Hematopoietic multipotent progenitor cell treated with erythropoietin and hydrocortisone succinate and interleukin-3 and kit ligand, for 4 days (in vitro differentiated cells): ENCODE measurements at regions not wholly inside any gene's neighbourhood (a gene's known extent, or its start where the extent isn't known, plus 50 kb on each side); places are given as distances from the start of the nearest gene placed in this dataset.

Experiments
- DNase-seq: peaks from one replicate; pipeline ENCODE4 v3.0.0-alpha.2; 2015

DNA sequence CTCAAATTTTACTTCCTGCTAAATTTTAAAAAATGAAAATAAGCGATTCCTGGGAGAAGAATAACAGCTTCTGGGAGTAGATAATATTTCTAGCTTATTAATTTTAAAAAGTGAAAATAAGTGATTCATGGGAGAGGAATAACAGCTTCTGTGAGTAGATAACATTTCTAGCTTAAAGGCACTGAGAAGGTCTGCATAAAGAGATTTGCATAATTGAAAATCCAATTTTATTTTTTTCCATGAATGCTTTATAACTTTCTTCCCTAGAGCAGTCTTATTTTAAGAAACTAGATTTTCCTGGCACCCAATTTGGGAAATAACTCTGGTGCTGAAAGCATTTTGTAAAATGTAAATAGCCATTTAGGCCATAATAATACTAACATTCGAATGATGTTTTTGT lies 65.9 kb upstream of the ASTN2 start:
- DNase-seq = no peak

DNA sequence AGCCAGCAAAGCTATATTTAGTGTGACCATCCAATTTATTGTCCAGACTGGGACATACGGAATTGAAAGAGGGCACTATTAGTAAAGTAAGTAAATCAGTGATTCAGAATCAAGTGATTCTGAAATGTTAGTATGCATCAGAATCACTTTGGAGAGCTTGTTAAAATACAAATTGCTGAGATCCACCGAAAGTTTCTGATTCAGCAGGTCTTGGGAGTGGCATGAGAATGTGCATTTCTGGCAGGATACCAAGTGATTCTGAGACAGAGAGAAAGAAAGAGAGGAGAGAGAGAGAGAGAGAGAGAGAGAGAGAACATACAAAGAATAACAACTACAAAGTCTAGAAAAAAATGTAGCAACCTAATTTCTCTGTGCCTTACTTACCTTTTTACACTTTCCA lies 65.4 kb upstream of the ASTN2 start:
- no peak for DNase-seq

DNA sequence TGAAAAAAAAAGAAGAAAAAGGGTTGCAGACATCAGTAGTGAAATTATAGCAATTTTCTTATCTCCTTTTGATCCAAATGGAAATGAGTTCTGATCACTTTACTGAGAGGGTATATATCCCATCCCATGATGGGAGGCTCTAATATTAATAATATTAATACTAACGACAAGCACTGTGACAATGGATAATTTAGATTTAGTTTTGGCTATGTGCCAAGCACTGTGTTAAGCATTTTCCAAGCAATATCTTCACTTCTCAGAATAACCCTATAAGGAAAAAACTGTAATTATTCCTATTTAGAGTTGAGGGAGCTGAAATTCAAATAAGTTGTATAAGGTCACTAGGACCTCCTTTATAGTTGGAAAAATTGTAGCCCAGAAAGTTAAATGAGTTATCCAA lies 58.4 kb upstream of the ASTN2 start:
- no peak for DNase-seq

DNA sequence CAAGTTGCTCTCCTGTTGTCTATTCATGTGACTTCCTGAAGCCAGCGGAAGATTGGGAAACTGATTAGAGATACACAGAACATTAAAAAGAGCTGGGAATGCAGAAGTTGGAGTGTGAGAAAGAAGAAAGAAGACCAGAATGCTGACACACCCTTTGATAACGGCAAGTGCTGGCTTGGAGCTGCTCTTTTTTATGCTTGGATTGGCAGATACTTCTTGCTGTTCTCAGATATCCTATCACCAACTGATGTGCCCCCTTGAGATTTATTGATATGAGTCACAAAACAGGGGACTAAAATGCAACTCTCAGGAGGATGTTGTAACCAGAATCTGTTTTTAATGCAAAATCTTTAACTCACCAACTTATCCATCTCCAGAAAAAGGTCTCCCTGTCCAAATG lies 56.0 kb upstream of the ASTN2 start:
- no peak for DNase-seq

DNA sequence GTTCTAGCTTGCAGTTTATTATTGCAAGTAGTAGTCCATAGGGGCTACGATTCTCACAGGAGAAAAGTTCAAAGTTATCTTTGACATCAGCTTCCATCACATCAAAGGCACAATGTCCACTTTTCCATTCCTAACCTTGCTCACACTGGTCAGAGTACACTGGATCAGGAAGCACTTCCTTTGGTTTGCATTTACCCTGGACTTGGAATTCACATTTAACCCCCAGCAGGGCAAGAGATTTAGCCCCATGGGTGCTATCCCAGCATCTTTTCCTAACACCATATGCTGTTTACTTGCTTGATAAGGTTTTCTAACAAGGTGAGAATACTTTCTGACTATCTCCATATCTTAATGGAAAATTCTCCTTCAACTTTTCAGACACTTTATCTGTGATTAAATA lies 55.6 kb upstream of the ASTN2 start:
- no peak for DNase-seq

DNA sequence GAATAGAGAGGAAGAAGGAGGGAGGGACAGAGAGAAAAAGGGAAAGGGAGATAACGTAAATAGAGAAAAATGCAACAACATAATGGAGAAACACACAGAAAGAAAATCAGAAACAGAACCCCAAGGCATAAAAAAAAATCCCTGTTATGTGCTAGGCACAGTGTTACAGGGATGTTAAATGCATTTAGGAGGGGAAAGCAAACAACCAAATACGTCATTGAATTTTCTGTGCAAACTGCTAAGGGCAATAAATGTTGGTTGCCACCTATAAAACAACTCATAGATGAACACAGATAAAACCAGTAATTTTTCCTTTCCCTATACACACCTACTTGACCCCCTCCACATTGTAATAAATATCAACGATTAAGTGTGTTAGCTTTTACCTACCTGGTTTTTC lies 51.3 kb upstream of the ASTN2 start:
- DNase-seq = no peak

DNA sequence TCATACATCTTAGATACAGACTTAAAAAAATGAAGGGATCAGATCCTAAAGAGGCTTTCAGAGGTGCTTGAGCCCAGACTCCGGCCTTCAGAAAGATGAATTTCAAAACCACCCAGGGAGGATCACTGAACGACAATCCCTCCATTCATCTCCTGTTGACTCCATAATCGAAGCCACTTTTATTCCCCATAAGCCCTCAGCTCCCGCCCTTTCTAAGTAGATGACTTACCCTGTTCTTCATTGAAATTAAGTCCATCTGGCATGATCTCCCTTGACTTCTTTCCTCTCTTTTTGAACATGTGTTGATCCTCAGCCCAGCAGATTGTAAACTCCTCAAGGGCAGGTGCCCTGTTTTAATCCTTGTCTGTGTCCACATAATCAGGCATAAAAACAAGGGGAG lies 50.8 kb upstream of the ASTN2 start:
- no peak for DNase-seq

DNA sequence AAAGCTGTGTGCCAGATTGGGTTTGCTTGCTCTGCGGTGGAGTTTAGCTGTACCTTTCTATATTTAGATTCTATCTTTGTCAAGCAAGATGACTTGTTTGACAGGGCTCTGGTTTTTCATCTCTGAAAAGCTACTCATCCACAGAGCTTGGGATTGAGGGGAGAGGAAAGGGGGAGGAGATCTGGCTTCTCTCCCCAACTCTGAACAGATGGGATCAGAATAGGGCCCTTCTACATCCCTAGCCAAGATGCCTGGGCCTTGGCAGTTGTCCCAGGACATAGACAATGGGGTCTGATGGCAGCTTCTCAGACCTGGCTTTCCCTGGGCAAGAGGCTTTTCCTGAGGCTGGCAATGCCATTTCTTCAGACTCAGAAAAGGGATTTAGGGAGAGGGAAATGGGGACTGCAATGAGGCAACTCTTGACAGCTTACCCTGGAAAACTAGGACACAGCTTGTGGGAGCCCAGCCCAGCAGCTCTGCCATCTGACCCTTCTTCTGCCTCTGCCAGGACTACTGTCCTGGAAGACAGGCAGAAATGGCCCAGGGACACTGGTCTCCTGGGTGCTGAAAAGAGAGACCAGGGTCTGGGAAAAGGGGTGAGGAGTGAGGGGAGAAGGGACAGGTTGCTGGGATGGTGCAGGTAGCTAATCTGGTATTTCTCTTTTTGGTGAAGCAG lies 50.2 kb upstream of the ASTN2 start:
- DNase-seq = no peak
